ENCODE measurements at regions not wholly inside any gene's neighbourhood (a gene's known extent, or its start where the extent isn't known, plus 50 kb on each side); places are given as distances from the start of the nearest gene placed in this dataset.

- TF ChIP-seq CTCF (optimal IDR thresholded peaks at IDR 0.05 in 1 of 3, IDR thresholded peaks at IDR 0.05 in 1 of 3, conservative IDR thresholded peaks at IDR 0.05 in 1 of 3; ENCODE audit: extremely low read depth in 1 of 3, insufficient read depth in 2 of 3, low read length in 3 of 3): no peak
- TF ChIP-seq EZH2 (IDR thresholded peaks at IDR 0.05; ENCODE audit: low read length): no peak
Measured at GRCh38 chr12:29883941-29884554, 100.3 kb upstream of the TMTC1 start.

Data from keratinocyte (primary cell).